ENCODE measurements at regions not wholly inside any gene's neighbourhood (a gene's known extent, or its start where the extent isn't known, plus 50 kb on each side); places are given as distances from the start of the nearest gene placed in this dataset.

DNA sequence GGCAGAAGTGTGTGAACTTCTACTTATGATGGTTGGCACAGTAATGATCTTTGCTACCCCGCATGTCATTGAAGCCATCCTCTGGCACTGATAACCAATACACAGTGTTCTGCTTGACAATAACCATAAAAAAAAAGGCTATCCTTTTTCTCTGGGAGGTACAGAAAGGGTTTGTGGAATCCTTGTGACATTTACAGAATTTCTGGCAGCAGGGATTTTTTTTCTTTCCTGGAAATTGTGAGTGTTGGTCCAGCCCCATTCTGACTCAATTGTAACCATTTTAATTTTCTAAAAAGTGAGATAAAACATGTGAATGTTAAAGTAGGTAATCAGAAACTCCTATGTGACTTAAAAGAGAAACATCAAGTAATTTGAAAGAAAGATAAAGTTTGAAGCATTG is 943.8 kb downstream of the TMTC2 start:
- no CpG with 5 or more reads among the region's 1 CpG for WGBS, 2 experiments (ENCODE audit: extremely low coverage in 2 of 2, insufficient read length in 1 of 2)
- H3K4me3 ChIP-seq (ENCODE audit: insufficient read depth, low read depth, low read length) = no peak overlapping the region
- no peak overlapping the region for H4K5ac ChIP-seq (ENCODE audit: low read depth, low read length)
- no peak overlapping the region for H3K27ac ChIP-seq (ENCODE audit: insufficient read depth, low read length)
- no peak overlapping the region for H3K4me2 ChIP-seq (ENCODE audit: low read depth, low read length)
- H3K9me1 ChIP-seq (ENCODE audit: insufficient read depth, low read length) = no peaks in the 10 kb centered on the region
- no peaks in the 10 kb centered on the region for H4K20me1 ChIP-seq (ENCODE audit: insufficient read depth, low read length)
- dilution Hi-C loops (cut with HindIII; ENCODE audit: low sequenced_read_pairs, unreplicated experiment) = no loop called here
- H3K36me3 ChIP-seq (ENCODE audit: control insufficient read depth, insufficient read depth, low read length) = no peaks in the 10 kb centered on the region
- H2BK20ac ChIP-seq (ENCODE audit: low read depth, low read length) = no peak overlapping the region
- no peaks in the 10 kb centered on the region for H3K79me1 ChIP-seq (ENCODE audit: low read depth in 1 of 2, low read length in 2 of 2)
- no peak overlapping the region for H2AFZ ChIP-seq (replicated peaks; ENCODE audit: low read length, poor library complexity)
- no peak overlapping the region for H2AK9ac ChIP-seq (replicated peaks; ENCODE audit: low read depth, low read length, poor library complexity)
- no peak overlapping the region for H4K91ac ChIP-seq (ENCODE audit: insufficient read depth, low read depth, low read length)
- TF ChIP-seq NFE2L2 (IDR thresholded peaks at IDR 0.05; ENCODE audit: low read depth, low read length) (no peak), MXI1 (IDR thresholded peaks at IDR 0.05; ENCODE audit: borderline replicate concordance, low read depth, low read length) (no peak), MAZ (IDR thresholded peaks at IDR 0.05; ENCODE audit: borderline replicate concordance, low read depth, low read length) (no peak), CEBPB (IDR thresholded peaks at IDR 0.05; ENCODE audit: low read depth, low read length) (no peak), RCOR1 (IDR thresholded peaks at IDR 0.05; ENCODE audit: insufficient replicate concordance, low read length) (no peak), POLR2A (IDR thresholded peaks at IDR 0.05; ENCODE audit: low read depth, low read length) (no peak), CHD1 (IDR thresholded peaks at IDR 0.05; ENCODE audit: low read depth, low read length) (no peak), SMC3 (IDR thresholded peaks at IDR 0.05; ENCODE audit: low read depth, low read length) (no peak), MAFK (IDR thresholded peaks at IDR 0.05; ENCODE audit: low read depth, low read length) (no peak), FOS (IDR thresholded peaks at IDR 0.05; ENCODE audit: low read depth, low read length) (no peak), RFX5 (IDR thresholded peaks at IDR 0.05; ENCODE audit: low read depth, low read length) (no peak), RAD21 (IDR thresholded peaks at IDR 0.05; ENCODE audit: low read length) (no peak), BHLHE40 (IDR thresholded peaks at IDR 0.05; ENCODE audit: low read depth, low read length) (no peak)
- TF ChIP-seq, protein P1, sequence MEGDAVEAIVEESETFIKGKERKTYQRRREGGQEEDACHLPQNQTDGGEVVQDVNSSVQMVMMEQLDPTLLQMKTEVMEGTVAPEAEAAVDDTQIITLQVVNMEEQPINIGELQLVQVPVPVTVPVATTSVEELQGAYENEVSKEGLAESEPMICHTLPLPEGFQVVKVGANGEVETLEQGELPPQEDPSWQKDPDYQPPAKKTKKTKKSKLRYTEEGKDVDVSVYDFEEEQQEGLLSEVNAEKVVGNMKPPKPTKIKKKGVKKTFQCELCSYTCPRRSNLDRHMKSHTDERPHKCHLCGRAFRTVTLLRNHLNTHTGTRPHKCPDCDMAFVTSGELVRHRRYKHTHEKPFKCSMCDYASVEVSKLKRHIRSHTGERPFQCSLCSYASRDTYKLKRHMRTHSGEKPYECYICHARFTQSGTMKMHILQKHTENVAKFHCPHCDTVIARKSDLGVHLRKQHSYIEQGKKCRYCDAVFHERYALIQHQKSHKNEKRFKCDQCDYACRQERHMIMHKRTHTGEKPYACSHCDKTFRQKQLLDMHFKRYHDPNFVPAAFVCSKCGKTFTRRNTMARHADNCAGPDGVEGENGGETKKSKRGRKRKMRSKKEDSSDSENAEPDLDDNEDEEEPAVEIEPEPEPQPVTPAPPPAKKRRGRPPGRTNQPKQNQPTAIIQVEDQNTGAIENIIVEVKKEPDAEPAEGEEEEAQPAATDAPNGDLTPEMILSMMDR (conservative IDR thresholded peaks at IDR 0.05; ENCODE audit: low read depth, low read length) = no peak
- TF ChIP-seq, protein P2, sequence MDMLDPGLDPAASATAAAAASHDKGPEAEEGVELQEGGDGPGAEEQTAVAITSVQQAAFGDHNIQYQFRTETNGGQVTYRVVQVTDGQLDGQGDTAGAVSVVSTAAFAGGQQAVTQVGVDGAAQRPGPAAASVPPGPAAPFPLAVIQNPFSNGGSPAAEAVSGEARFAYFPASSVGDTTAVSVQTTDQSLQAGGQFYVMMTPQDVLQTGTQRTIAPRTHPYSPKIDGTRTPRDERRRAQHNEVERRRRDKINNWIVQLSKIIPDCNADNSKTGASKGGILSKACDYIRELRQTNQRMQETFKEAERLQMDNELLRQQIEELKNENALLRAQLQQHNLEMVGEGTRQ (IDR thresholded peaks at IDR 0.05; ENCODE audit: low read depth, low read length) = no peak
- TF ChIP-seq, protein P3, sequence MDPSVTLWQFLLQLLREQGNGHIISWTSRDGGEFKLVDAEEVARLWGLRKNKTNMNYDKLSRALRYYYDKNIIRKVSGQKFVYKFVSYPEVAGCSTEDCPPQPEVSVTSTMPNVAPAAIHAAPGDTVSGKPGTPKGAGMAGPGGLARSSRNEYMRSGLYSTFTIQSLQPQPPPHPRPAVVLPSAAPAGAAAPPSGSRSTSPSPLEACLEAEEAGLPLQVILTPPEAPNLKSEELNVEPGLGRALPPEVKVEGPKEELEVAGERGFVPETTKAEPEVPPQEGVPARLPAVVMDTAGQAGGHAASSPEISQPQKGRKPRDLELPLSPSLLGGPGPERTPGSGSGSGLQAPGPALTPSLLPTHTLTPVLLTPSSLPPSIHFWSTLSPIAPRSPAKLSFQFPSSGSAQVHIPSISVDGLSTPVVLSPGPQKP (IDR thresholded peaks at IDR 0.05; ENCODE audit: borderline replicate concordance, low read depth, low read length) = no peak
- no peak overlapping the region for H3K18ac ChIP-seq (ENCODE audit: low read depth, low read length)
- H3K56ac ChIP-seq (ENCODE audit: extremely low read depth, insufficient read depth, low read length) = no peak overlapping the region
- no peaks in the 10 kb centered on the region for H3K4me1 ChIP-seq (ENCODE audit: control insufficient read depth, insufficient read depth, low read length)
- no peak overlapping the region for H2BK5ac ChIP-seq (ENCODE audit: low read depth, low read length, poor library complexity, severe bottlenecking)
- no peak for DNase-seq
- H3K14ac ChIP-seq (replicated peaks; ENCODE audit: low read depth, low read length) = no peak overlapping the region
- no TSS peak for BruUV-seq (replicated peaks)
- no peak overlapping the region for H3K4ac ChIP-seq (ENCODE audit: low read depth, low read length)
- intact Hi-C loops (cut with micrococcal nuclease) = no loop called here
- H3K27me3 ChIP-seq (ENCODE audit: control insufficient read depth, insufficient read depth, low read length) = no peaks in the 10 kb centered on the region
- peaks cover 4% of the 10 kb centered on the region; the same call in 1 of the 2 replicates for H3K9me3 ChIP-seq (ENCODE audit: control insufficient read depth, insufficient read depth, low read length)
- no peak overlapping the region for H3K9ac ChIP-seq (ENCODE audit: low read depth, low read length)
- H3K23ac ChIP-seq (ENCODE audit: low read depth, low read length) = no peak overlapping the region
- ChIA-PET CTCF (no interaction called here), POLR2A (ENCODE audit: unreplicated experiment) (no interaction called here)
- ATAC-seq (ENCODE audit: low read depth) = no peak
- no peak overlapping the region for H2AK5ac ChIP-seq (ENCODE audit: low read depth, low read length)
- no peak overlapping the region for H4K8ac ChIP-seq (ENCODE audit: low read depth in 2 of 2, low read length in 2 of 2)
- H2BK120ac ChIP-seq (ENCODE audit: low read depth, low read length) = no peak overlapping the region
- in situ Hi-C loops (cut with MboI; ENCODE audit: low sequenced_read_pairs) = no loop called here
- H2BK15ac ChIP-seq (ENCODE audit: low read depth, low read length) = no peak overlapping the region

Data from IMR-90 (cell line).